NCI-H82 (cell line): ENCODE measurements at regions not wholly inside any gene's neighbourhood (a gene's known extent, or its start where the extent isn't known, plus 50 kb on each side); places are given as distances from the start of the nearest gene placed in this dataset.
A peak's percentile ranks its signal among the peaks of the same experiment; 100 is the strongest.
"Not testable (repeated sequence)": the region's sequence is repeated elsewhere in the genome, so short reads cannot be mapped to it uniquely, and the experiment has no call there.

Source experiments
- DNase-seq: peaks from one replicate; lab custom pipeline; 2025; lab: John Stamatoyannopoulos, UW

GRCh38 chr6:140189263-140189662, 814.8 kb upstream of the CITED2 start:
- DNase-seq = not testable (repeated sequence)

GRCh38 chr6:140185991-140186390, 811.5 kb upstream of the CITED2 start:
- no peak for DNase-seq

DNA sequence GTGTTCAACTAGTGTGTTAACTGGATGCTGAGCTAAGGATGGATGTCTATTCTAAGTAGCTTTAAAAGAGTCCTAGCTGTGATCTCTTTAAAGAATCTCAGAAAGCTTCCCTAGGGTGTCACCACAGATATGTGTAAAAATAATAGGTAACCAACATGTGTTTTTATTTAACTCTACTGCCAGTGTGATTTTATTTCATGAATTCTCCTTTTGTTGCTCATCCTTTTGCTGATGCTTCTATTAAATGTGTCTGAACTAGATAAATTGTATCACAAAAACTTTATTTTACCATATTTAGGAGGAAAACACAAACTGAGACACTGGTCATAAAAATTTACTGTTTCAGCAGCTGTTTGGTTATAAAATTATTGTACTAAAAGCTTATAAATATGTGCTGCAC, 809.4 kb upstream of the CITED2 start:
- no peak for DNase-seq

DNA sequence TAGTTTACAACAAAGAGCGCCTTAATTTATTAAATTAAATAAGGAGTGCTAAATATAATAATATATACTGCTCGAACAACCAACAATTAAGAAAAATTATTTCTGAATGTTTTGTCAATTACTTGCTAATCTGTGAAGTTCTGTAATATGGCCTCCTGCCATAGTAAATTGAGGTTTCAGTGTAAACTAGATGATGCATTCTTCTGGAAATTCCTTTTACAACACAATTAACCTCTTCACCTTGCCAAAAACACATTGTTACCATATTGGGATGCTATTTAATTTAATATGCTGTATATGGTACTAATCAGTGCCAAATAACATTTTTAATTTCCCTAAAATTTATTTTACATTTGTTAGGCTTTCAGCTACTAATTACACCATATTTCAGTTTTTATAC, 808.4 kb upstream of the CITED2 start:
- no peak for DNase-seq

DNA sequence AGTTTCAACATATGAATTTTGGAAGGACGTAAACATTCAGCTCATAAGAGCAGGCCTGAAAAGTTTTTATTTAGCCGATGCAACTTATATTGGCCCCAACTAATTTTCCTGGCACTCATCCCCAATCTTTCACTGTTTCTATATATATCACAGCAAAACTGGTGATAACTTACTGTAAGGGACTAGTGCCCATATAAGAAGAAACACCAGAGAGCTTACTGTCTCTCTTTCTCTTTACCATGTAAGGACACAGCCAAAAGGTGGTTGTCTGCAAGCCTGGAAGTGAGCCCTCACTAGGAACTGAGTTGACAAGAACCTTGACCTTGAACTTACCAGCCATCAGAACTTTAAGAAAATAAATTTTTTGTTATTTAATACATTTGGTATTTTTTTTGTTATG, 807.4 kb upstream of the CITED2 start:
- DNase-seq = no peak

DNA sequence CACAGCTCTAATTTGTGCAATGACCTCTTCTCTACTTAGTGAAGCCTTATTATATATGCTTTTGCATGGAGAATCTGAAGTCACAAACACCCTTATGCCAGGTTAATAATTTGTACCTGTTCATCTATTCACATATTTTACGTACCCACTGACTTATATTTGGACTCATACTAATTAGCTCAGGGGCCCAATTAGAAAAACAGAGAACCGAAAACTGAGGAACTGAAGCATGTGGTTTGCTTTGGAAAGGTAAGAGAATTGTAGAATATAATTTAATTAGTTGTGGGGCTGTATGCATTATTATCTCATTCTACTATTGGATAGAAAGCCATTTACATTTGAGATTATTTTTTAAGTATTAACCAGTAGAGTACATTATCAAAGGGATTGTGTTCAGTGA, 805.9 kb upstream of the CITED2 start:
- no peak for DNase-seq

GRCh38 chr6:140178935-140179334, 804.5 kb upstream of the CITED2 start:
- DNase-seq = no peak

DNA sequence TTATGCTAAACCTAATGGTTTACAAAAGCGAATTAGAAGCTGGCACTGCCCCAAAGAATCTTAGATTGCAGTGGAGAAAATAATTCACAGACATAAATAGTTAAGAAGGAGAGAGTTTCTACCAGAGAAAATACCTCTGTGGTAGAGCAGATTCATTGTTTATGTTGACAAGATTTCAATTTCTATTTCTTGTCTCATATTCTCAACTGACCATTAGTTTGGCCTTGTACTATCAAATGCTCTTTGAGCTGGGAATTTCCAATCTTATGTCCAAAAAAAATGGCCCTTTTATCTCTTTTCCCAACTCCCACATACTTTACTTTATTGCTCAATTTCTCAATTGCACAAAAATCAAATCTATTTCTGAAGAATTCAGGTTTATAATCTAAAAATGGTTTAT, 804.1 kb upstream of the CITED2 start:
- no peak for DNase-seq

- no peak for DNase-seq
Observed at GRCh38 chr6:140176306-140176705, 801.9 kb upstream of the CITED2 start.

DNA sequence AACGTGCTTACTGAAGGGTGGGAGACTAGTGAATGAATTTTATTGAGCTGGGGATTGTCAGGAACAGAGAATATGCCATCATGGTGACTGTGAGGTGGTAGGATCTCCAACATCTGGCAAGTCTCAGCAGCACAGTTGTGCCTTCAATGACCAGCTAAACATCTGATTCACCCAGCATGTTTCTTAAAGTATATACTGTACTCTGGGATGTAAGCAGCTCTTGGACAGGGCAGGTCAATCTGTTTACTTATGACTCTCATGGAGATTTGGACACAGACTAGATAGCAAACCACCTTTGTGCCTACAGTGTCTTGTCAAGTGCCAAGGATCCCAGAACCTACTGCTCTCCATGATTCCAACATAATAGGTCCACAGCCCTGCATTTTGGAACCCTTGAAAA, 801.0 kb upstream of the CITED2 start:
- DNase-seq = no peak

DNA sequence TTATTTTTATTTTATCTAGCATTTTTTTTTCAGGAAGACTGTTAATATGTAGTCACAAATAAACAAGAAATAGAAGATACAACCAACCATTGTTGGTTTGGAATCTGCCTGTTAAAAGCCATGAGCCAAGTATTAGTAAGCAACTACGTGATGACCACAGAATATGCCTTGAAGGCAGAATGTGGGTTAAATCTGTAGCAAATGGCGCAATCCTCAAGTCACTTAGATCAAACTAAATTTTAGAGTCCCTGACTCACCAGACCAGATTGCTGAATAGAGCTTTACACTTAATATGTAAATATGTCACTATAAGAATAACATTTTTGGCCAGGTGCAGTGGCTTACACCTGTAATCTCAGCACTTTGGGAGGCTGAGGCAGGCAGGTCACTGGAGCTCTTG, 800.1 kb upstream of the CITED2 start:
- DNase-seq = no peak

DNA sequence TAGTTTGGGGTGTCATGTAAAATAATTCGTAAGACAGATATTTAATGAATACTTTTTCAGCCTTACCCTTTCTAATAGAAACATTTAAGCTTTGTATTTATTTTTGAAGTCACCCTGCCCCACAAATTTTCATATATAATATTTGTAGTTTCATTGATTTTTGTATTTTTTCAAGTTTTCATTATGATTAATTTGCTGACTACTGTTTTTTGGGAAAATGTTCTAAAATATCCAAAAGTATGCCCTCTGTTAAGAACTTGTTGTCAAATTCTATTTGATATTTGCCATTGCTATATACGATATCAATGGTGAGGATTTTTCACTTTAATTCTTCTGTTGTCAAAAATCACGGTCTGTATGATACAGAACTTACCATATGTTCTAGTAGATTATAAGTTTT, 793.9 kb upstream of the CITED2 start:
- no peak for DNase-seq

- no peak for DNase-seq
Observed at GRCh38 chr6:140160909-140161308, 786.5 kb upstream of the CITED2 start.

DNA sequence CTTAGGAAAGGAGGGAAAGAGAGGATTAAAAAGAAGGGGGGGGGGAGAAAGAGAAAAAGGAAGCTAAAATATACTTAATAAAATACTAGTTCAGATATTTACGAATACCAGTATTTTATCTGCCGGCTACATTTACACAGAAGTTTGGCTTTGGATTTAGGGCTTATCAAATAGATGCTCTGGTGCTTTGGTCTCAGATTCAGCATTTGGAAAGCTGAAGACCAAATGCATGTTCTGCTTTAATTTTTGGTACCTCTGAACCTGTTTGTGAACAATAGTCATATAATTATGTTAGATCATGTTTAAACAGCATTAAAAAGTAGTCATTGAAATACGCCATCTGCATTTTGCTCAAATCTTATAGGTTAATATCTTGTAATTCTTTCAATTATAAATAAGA, 786.0 kb upstream of the CITED2 start:
- DNase-seq = no peak

GRCh38 chr6:140156131-140156530, 781.7 kb upstream of the CITED2 start:
- DNase-seq = no peak

- DNase-seq = peak; percentile 7
Observed at GRCh38 chr6:140155451-140156126, 781.1 kb upstream of the CITED2 start.

DNA sequence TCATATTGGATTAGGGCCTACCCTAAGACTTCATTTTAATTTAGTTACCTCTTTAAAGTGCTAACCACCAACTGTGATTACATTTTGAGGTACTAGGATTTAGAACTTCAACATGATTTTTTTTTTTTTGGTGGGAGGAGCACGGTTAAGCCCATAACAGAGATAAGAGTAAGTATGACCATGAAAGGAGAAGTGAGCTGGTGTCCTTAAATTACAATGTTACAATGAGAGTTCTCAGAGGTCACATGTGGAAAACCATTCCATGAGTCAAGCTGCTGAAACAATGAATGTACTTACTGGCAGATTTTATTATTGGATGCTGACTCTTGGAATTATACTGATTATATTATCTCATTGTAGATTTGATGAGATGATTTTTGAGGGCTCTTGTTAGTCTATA, 779.3 kb upstream of the CITED2 start:
- DNase-seq = no peak

DNA sequence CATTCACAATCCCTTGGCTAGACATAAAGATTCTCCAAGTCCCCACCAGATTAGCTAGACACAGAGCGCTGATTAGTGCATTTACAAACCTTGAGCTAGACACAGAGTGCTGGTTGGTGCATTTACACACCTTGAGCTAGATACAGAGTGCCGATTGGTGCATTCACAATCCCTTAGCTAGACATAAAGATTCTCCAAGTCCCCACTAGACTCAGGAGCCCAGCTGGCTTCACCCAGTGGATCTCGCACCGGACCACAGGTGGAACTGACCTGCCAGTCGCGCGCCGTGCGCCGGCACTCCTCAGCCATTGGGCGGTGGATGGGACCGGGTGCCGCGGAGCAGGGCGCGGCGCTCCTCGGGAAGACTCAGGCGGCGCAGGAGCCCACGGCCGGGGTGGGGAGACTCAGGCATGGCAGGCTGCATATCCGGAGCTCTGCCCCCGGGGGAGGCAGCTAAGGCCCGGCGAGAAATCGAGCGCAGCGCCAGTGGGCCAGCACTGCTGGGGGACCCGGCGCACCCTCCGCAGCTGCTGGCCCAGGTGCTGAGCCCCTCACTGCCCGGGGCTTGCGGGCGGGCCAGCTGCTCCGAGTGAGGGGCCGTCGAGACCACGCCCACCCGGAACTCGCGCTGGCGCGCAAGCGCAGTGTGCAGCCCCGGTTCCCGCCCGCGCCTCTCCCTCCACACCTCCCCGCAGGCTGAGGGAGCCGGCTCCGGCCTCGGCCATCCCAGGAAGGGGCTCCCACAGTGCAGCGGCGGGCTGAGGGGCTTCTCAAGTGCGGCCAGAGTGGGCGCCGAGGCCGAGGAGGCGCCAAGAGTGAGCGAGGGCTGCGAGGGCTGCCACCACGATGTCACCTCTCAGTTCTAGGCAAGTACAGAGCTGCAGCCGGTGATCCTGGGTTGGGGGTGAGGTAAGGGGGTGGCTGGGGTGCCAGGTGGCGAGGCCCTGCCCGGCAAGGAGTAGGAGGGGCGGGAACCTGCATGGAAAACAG, 773.7 kb upstream of the CITED2 start:
- not testable (repeated sequence) for DNase-seq

GRCh38 chr6:140140891-140141290, 766.4 kb upstream of the CITED2 start:
- no peak for DNase-seq

DNA sequence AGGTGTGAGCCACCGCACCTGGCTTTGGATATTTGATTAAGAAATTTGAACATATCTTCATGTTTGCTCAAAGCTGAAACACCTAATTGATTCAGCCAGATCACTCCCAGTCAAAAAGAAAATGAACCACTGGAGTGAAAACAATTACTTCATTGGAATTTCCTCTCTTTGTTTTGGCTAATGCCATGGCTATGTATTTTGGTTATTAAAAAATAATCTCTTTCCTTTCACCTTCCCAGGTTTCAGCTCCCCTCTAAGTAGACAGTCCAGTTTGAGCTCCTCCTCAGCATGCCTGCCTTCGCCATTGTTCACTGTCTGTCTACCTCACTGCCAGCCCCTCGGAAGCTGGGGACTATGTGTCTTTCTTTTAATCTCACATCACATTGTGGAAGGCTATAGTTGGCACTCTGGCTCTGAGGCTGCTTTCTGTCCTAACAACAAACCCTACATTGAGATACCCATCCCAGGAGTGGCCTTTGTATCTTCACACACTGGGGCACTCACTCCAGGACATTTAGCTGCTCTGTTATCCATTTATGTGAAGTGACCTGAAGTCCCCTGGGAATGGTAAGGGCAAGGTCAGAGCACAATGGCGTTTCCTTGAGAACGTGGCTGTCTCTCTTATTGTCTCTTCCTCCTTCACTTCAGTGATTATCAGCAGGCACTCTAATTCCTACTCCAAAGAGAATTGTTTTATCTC, 764.0 kb upstream of the CITED2 start:
- no peak for DNase-seq

DNA sequence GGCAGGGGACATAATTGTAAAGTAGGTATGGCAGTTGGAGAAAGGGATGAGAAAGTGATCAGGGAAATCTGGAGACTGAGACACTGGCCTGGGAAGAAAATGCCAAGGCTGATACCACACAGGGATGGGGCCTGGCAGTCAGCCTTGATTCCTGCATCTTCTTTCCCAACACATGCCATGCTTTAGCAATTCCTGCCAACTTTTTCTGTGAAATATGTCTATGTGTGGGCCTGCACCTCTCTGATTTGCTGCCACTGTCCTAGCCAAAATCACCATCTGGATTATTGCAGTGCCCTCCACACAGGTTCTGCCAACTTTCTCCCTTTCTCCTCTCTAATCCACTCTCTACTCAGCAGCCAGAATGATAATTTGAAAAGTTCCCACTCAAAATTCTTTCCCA, 759.8 kb upstream of the CITED2 start:
- no peak for DNase-seq

DNA sequence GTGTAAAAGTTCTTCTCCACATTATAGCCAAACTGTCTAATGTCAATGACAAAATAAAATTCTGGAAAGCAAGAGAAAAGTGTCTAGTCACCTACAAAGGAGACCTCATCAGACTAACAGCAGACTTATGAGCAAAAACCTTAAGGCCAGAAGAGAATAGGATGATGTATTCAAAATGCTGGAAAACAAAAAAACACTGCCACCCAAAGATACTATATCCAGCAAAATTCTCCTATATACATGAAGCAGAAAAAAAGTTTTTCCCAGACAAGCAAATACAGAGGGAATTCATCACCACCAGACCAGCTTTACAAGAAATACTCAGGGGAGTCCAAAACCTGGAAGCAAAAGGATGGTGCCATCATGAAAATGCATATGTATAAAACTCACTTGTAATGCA, 755.6 kb upstream of the CITED2 start:
- no peak for DNase-seq

DNA sequence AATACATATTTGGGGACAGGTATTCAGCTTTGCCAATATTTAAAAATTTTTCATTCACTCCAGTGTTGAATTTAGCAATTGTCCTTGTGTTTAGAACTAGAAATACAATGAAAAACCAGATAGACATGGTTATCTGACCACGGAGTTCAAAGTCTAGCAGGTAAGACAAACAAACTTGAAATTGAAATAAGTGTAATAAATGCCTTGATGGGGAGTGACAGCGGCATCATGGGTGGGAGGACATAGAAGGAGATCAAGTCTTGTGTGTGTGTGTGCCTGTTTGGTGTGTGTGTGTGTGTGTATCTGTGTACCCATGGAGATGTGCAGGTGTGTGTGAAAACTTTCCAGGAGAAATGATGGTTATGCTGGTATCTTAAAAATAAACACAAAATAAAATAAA, 750.0 kb upstream of the CITED2 start:
- DNase-seq = no peak
